Neural cell (in vitro differentiated cells): ENCODE measurements at regions not wholly inside any gene's neighbourhood (a gene's known extent, or its start where the extent isn't known, plus 50 kb on each side); places are given as distances from the start of the nearest gene placed in this dataset.

Source experiments
- H2AFZ ChIP-seq: fragments of 200-600, 300-800 bp; sonication (generic), shearing (Covaris generic); 2 replicates; pipeline ENCODE4 v1.6.0; 2014; ENCODE audit warnings: low read depth, mild to moderate bottlenecking, antibody characterized with exemption, low read length, moderate library complexity
- H3F3A ChIP-seq: fragments of 200-600 bp; shearing (Covaris generic); 2 replicates; pipeline ENCODE4 v1.6.1; 2016; ENCODE audit warnings: mild to moderate bottlenecking, moderate library complexity, mixed read lengths, antibody characterized with exemption, low read length; ENCODE audit not compliant: insufficient read depth, poor library complexity, severe bottlenecking
- H3K27ac ChIP-seq: fragments of 200-600, 300-800 bp; sonication (generic), shearing (Covaris generic); 2 replicates; pipeline ENCODE4 v1.5.1; 2014; ENCODE audit warnings: mild to moderate bottlenecking, low read length, moderate library complexity
- H3K27me3 ChIP-seq: fragments of 300-800, 200-600 bp; sonication (generic), shearing (Covaris generic); 2 replicates; pipeline ENCODE4 v1.6.0; 2014; ENCODE audit warnings: mild to moderate bottlenecking, low read depth, low read length, moderate library complexity; ENCODE audit not compliant: insufficient read depth
- H3K36me3 ChIP-seq: fragments of 300-800, 200-600 bp; sonication (generic), shearing (Covaris generic); 2 replicates; pipeline ENCODE4 v1.5.1; 2014; ENCODE audit warnings: mild to moderate bottlenecking, antibody characterized with exemption, low read length, moderate library complexity; ENCODE audit not compliant: insufficient read depth
- H3K4me2 ChIP-seq: fragments of 300-800, 200-600 bp; sonication (generic), shearing (Covaris generic); 2 replicates; pipeline ENCODE4 v1.6.0; 2014; ENCODE audit warnings: mild to moderate bottlenecking, low read length
- H3K4me3 ChIP-seq: fragments of 300-800, 200-600 bp; sonication (generic), shearing (Covaris generic); 2 replicates; pipeline ENCODE4 v1.5.1; 2014; ENCODE audit warnings: mild to moderate bottlenecking, low read length, moderate library complexity
- H3K79me2 ChIP-seq: fragments of 200-600 bp; shearing (Covaris generic); replicated peaks from 2 replicates; pipeline ENCODE4 v1.6.0; 2014; ENCODE audit warnings: mild to moderate bottlenecking, low read length, moderate library complexity; ENCODE audit not compliant: insufficient read depth
- H3K9ac ChIP-seq: fragments of 300-800, 200-600 bp; sonication (generic), shearing (Covaris generic); 2 replicates; pipeline ENCODE4 v1.6.1; 2016; ENCODE audit warnings: mild to moderate bottlenecking, low read length, mixed read lengths
- H3K9me2 ChIP-seq: fragments of 200-600 bp; shearing (Covaris generic); 2 replicates; pipeline ENCODE4 v1.6.1; 2016; ENCODE audit warnings: mild to moderate bottlenecking, low read length, mixed read lengths; ENCODE audit not compliant: insufficient read depth
- H3K9me3 ChIP-seq: fragments of 200-600, 300-800 bp; sonication (generic), shearing (Covaris generic); 2 replicates; pipeline ENCODE4 v1.6.1; 2016; ENCODE audit warnings: mild to moderate bottlenecking, mixed run types, low read length, moderate library complexity, mixed read lengths
- H4K20me1 ChIP-seq: fragments of 200-600 bp; shearing (Covaris generic); 2 replicates; pipeline ENCODE4 v1.6.1; 2016; ENCODE audit warnings: mild to moderate bottlenecking, mixed run types; ENCODE audit not compliant: insufficient read depth
- EP300 ChIP-seq: fragments of 450-650 bp; conservative IDR thresholded peaks from 2 replicates; pipeline ENCODE4 v1.6.1; 2014; ENCODE audit warnings: antibody characterized with exemption, mild to moderate bottlenecking, moderate library complexity; ENCODE audit not compliant: poor library complexity, severe bottlenecking
- EZH2 ChIP-seq: fragments of 200-600, 300-800 bp; shearing (Covaris generic), sonication (generic); IDR thresholded peaks from 2 replicates; pipeline ENCODE4 v1.6.1; 2014; ENCODE audit warnings: antibody characterized with exemption, low read length, borderline replicate concordance, mild to moderate bottlenecking; ENCODE audit not compliant: insufficient read depth, poor library complexity, severe bottlenecking
- MXI1 ChIP-seq: fragments of 450-650 bp; conservative IDR thresholded peaks from 2 replicates; pipeline ENCODE4 v1.6.1; 2014; ENCODE audit warnings: antibody characterized with exemption, mild to moderate bottlenecking; ENCODE audit not compliant: poor library complexity, severe bottlenecking
- POLR2AphosphoS5 ChIP-seq: IDR thresholded peaks from 2 replicates; pipeline ENCODE4 v1.6.1; 2012
- RAD21 ChIP-seq: fragments of 450-650 bp; conservative IDR thresholded peaks from 2 replicates; pipeline ENCODE4 v1.6.1; 2014; ENCODE audit warnings: antibody characterized with exemption, mild to moderate bottlenecking, moderate library complexity
- SMC3 ChIP-seq: fragments of 450-650 bp; conservative IDR thresholded peaks from 2 replicates; pipeline ENCODE4 v1.6.1; 2014; ENCODE audit warnings: antibody characterized with exemption, mild to moderate bottlenecking, moderate library complexity; ENCODE audit not compliant: poor library complexity
- TAF1 ChIP-seq: IDR thresholded peaks from 2 replicates; pipeline ENCODE4 v1.6.1; 2012; ENCODE audit warnings: low read depth
- TF ChIP-seq, protein P1 (sequence below): IDR thresholded peaks from 2 replicates; pipeline ENCODE4 v1.6.1; 2012; ENCODE audit warnings: borderline replicate concordance
- TF ChIP-seq, protein P2 (sequence below): fragments of 450-650 bp; IDR thresholded peaks from 2 replicates; pipeline ENCODE4 v1.5.1; 2014; ENCODE audit warnings: antibody characterized with exemption, mild to moderate bottlenecking, moderate library complexity; ENCODE audit not compliant: poor library complexity, severe bottlenecking

- H3K9me3 ChIP-seq: no peaks in the 10 kb centered on the region
- no peaks in the 10 kb centered on the region for H4K20me1 ChIP-seq
- TF ChIP-seq EZH2 (no peak), TAF1 (no peak), EP300 (no peak), RAD21 (no peak), SMC3 (no peak)
- H3K36me3 ChIP-seq: no peaks in the 10 kb centered on the region
- no peaks in the 10 kb centered on the region for H3K79me2 ChIP-seq
- no peaks in the 10 kb centered on the region for H3K9me2 ChIP-seq
- H3K27ac ChIP-seq: no peak overlapping the region
- no peak overlapping the region for H3K4me3 ChIP-seq
- no peaks in the 10 kb centered on the region for H3F3A ChIP-seq
- no peak overlapping the region for H3K9ac ChIP-seq
- H3K27me3 ChIP-seq: no peaks in the 10 kb centered on the region
- H3K4me2 ChIP-seq: no peak overlapping the region
- H2AFZ ChIP-seq: no peak overlapping the region
Measured at GRCh38 chr2:145095641-145096435, 575.9 kb upstream of the ZEB2 start.

DNA sequence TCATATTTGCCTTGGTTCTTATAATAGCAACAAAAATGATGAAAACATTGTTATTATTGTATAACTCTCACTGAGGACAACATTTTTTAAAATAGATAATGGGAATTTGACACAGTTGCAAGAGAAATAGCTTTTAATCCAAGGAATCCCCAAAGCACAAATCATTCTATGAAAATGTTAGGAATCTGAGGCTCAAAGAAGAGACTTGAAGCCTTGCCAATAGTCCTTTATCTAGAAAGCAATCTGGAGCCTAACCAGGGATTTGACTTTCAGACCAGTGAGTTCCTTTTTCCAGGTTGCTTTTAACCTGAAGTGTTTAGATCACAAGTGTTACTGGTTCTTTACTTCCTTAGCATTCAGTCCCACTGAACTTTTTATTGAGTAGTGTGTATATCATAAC, 574.5 kb upstream of the ZEB2 start:
- TF ChIP-seq POLR2AphosphoS5 (no peak), RAD21 (no peak), MXI1 (no peak), SMC3 (no peak), TAF1 (no peak), EP300 (no peak), EZH2 (no peak)
- TF ChIP-seq, protein P1, sequence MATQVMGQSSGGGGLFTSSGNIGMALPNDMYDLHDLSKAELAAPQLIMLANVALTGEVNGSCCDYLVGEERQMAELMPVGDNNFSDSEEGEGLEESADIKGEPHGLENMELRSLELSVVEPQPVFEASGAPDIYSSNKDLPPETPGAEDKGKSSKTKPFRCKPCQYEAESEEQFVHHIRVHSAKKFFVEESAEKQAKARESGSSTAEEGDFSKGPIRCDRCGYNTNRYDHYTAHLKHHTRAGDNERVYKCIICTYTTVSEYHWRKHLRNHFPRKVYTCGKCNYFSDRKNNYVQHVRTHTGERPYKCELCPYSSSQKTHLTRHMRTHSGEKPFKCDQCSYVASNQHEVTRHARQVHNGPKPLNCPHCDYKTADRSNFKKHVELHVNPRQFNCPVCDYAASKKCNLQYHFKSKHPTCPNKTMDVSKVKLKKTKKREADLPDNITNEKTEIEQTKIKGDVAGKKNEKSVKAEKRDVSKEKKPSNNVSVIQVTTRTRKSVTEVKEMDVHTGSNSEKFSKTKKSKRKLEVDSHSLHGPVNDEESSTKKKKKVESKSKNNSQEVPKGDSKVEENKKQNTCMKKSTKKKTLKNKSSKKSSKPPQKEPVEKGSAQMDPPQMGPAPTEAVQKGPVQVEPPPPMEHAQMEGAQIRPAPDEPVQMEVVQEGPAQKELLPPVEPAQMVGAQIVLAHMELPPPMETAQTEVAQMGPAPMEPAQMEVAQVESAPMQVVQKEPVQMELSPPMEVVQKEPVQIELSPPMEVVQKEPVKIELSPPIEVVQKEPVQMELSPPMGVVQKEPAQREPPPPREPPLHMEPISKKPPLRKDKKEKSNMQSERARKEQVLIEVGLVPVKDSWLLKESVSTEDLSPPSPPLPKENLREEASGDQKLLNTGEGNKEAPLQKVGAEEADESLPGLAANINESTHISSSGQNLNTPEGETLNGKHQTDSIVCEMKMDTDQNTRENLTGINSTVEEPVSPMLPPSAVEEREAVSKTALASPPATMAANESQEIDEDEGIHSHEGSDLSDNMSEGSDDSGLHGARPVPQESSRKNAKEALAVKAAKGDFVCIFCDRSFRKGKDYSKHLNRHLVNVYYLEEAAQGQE: no peak
- TF ChIP-seq, protein P2, sequence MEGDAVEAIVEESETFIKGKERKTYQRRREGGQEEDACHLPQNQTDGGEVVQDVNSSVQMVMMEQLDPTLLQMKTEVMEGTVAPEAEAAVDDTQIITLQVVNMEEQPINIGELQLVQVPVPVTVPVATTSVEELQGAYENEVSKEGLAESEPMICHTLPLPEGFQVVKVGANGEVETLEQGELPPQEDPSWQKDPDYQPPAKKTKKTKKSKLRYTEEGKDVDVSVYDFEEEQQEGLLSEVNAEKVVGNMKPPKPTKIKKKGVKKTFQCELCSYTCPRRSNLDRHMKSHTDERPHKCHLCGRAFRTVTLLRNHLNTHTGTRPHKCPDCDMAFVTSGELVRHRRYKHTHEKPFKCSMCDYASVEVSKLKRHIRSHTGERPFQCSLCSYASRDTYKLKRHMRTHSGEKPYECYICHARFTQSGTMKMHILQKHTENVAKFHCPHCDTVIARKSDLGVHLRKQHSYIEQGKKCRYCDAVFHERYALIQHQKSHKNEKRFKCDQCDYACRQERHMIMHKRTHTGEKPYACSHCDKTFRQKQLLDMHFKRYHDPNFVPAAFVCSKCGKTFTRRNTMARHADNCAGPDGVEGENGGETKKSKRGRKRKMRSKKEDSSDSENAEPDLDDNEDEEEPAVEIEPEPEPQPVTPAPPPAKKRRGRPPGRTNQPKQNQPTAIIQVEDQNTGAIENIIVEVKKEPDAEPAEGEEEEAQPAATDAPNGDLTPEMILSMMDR: no peak
- no peak overlapping the region for H3K4me2 ChIP-seq
- H4K20me1 ChIP-seq: no peaks in the 10 kb centered on the region
- H3K9ac ChIP-seq: no peak overlapping the region
- no peaks in the 10 kb centered on the region for H3K9me2 ChIP-seq
- no peak overlapping the region for H2AFZ ChIP-seq
- no peak overlapping the region for H3K27ac ChIP-seq
- H3K36me3 ChIP-seq: no peaks in the 10 kb centered on the region
- no peak overlapping the region for H3K4me3 ChIP-seq
- H3K79me2 ChIP-seq: no peaks in the 10 kb centered on the region
- no peaks in the 10 kb centered on the region for H3K27me3 ChIP-seq
- no peaks in the 10 kb centered on the region for H3K9me3 ChIP-seq
- no peaks in the 10 kb centered on the region for H3F3A ChIP-seq
